8988T (cell line): ENCODE measurements at regions not wholly inside any gene's neighbourhood (a gene's known extent, or its start where the extent isn't known, plus 50 kb on each side); places are given as distances from the start of the nearest gene placed in this dataset.
"Not testable (repeated sequence)": the region's sequence is repeated elsewhere in the genome, so short reads cannot be mapped to it uniquely, and the experiment has no call there.

Experiments used
- DNase-seq: peaks from one replicate; pipeline ENCODE4 v3.0.0; 2011

- DNase-seq, result no peak
Observed at GRCh38 chr4:57205580-57205979, 95.4 kb upstream of the IGFBP7 start.

DNA sequence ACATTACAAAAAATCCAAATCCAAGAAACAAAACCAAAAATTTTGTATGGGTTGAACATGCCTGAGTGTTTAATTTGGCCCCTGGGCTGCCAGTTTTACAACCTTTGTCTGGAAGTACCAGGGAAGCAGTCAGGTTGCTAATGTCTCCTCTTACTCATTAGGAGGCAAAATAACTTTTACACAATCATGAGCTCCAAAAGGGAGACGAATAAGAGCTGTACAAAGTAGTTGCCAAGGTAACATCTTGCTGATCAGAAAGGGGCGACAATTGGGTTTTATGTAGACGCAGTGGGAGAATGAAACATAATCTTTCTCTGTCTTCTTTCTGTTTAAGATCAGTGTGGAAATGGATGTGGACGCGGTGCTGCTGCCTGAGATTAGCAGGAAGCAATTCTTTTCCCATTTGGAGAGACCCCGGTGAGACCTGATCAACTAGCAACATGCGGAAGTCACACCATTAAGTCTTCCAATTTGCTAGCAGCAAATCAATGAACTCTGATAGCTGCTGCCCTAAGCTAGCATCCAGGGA is 90.7 kb upstream of the IGFBP7 start:
- DNase-seq, result no peak

DNA sequence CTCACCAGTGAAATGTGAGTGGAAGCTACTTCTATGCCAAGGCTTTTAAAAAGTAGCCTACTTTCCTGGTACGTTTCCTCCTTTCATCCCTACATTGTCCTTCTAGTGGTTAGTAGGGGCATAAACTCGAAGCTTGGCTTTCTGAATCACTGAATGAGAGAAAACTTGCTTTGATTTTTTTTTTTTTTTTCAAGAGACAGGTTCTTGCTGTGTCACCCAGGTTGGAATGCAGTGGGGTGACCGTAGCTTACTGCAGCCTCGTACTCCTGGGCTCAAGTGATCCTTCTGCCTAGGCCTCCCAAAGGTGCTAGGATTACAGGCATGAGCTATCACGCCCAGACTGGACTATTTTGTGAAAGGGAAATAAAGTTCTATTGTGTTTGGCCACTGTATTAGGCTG is 89.1 kb upstream of the IGFBP7 start:
- DNase-seq, result no peak

DNA sequence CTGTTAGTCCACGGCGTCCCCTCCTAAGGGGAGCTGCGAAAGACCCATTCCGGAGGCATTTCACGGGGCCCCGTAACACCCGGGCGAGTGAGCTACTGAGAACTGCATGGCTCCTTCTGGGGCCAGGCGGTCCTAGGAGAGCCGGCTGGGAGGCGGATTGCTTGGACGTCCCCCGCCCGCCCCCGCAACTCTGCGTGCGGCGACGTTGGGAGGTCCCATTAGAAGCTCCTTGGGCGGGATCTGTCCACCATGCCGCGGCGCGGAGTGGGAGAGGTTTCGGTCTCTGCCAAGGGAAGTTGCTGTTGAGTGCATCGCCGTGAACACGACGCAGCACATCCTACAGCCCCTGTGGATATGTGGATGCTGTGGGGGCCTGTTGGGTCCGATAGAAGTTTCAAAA is 85.4 kb upstream of the IGFBP7 start:
- no peak for DNase-seq

GRCh38 chr4:57194068-57194611 is 84.0 kb upstream of the IGFBP7 start:
- no peak for DNase-seq

DNA sequence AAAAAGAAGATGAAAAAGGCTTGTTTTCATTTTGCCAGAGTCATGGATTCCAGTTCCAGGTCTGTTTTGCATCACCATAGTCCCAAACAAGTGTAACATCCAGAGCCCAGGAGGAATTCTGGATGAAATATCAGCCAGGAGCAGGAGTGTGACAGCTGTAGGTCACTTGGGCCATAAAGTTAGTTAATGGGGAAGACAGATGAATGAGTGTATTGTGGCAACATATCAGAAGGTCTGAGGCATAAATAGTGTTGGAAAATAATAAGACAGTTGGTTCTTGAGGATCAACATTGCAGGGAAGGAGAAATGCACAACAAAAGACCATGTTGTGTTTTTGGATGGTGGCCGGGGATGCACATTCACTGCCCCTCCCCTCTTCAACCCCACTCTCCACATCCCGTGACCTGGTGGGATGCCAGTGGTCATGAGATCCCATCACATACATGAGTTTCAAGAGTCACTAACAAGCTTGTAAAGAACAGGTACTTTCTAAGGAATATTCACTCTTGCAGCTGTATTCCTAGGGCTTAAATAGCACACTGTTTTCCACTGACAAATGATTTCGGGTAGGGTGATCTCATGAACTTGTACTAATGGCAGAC is 83.1 kb upstream of the IGFBP7 start:
- DNase-seq, result no peak

DNA sequence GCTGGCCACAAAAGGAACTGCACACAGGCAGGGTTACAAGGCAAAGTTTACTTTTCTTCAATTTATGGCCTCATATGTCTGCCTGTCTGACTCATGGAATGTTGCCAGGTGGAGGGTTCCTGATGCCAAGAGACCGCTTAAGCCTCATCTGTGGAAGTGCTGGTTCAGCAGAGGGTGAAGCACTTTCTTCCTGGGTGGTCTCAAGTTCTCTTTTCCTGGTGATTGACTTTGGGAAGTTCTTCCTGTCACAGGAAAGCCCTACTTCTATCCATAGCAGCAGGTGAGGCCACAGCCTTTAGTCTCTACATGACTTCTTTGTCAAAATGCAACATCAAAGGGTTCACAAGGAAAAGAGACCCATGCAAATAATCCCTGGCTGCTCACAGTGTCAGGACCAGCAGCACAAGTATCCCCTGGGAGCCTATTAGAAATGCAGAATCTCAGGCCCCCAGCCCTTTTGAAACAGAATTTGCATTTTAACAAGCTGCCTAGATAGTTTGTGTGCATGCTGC is 81.4 kb upstream of the IGFBP7 start:
- no peak for DNase-seq

DNA sequence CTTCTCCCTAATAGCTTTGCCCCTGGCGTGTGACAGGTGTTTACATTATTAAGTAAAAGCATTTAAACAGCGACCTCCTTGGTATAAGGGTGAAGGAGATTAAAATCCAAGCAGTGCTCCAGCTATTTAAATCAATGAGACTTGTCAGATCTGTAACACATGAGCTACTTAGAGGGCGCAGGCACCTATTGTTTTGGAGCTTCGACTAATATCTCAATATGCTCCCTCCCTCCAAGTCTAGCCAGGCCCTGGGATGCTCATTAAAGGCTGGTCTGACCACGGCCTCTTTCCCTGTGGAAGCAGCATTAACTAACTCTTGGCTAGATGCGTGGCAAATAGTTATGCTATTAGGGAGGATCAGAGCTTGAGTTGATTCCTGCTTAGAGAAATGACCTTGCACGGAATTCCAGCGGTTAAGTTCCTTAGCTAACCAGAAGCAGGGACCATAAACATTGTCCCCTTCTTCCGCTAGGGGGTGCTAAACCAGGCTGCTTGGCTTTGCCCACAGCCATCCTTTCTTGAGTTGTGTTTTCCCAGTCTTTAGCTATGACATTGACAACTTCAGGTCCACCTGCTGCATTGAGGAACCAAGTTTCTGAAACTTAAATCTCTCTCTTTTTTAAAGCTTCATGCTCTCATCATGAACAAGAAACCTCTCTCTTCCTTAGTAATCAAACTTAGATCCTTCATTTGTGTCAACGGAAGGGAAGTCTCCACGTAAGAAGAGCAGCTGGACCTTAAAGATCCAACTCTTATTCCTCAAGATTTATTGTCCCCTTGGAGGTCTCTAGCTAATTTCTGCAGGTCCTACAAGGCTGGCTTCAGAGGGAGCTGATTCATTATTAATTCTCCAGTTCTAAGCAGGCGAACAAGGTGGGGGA is 80.7 kb upstream of the IGFBP7 start:
- no peak for DNase-seq

- no peak for DNase-seq
Observed at GRCh38 chr4:57187246-57187645, 77.1 kb upstream of the IGFBP7 start.

- DNase-seq, result no peak
Observed at GRCh38 chr4:57184378-57185029, 74.3 kb upstream of the IGFBP7 start.

GRCh38 chr4:57182132-57182874 is 72.1 kb upstream of the IGFBP7 start:
- DNase-seq, result no peak

GRCh38 chr4:57173136-57173535 is 63.0 kb upstream of the IGFBP7 start:
- not testable (repeated sequence) for DNase-seq

- DNase-seq, result no peak
Observed at GRCh38 chr4:57172065-57172464, 61.9 kb upstream of the IGFBP7 start.

DNA sequence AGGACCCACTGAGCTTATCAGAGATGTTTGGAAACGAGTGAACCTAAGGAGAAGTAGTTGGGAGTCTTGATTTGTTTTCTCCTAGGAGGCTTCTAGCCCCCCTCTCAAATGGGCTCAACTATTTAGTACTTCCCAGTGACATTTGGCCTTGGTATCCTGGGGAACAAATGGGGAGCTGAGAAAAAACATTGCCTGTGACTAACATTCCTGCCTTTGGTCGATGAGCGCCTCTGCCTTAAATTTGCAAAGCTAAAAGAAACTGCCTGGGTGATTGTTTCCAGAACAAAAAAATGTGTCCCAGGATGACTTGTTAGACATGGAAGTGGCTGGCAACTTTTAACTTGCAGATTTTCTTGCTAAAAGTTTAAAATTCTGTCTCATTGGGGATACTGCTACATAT is 58.8 kb upstream of the IGFBP7 start:
- no peak for DNase-seq

DNA sequence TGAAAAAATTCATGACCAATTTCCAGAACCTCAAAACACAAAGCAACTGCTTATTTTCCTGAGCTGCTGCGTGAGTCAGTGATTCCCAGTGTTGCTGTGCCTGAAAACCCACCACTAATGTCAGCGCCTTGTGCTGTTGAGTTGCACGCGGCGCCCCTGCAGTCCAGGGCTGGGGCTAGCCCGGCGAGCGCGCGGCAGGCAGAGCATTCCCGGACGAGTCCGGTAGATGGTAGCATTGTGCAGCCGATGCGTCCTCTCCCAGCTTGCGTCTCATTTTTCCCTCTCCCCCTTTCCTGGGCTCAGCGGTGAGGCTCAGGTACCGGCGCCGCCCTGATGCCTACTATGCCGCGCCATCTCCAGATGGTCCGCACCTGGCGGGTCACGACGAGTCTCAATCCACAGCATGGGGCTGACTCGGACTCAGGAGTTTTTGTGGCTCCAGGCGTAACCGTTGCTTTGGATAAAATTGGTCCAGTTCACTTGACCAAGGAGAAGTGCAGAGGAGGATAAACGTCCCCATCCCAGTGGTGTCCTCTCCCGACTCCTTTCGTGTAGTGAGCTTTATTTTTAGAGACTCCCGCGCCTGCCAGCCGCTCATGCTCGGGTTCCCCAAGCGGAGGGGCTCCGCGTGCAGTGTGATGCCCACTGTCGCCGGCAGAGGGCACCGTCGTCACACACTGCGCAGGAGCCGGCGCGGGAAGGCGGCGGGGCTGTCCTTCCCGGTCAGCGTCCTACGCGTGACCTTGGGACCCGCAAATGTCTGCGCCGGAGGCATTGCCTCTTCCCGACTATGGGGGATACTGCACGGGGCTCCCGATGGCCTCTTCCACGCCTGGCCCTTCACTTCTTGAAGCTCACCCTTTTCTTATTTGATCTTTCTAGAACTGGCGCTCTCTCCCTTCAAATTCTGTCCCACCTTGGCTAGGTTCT is 53.6 kb upstream of the IGFBP7 start:
- DNase-seq, result peak; percentile 42

- no peak for DNase-seq
Observed at GRCh38 chr4:57162499-57163019, 52.4 kb upstream of the IGFBP7 start.
